Epithelial cell of esophagus (primary cell): ENCODE measurements at regions not wholly inside any gene's neighbourhood (a gene's known extent, or its start where the extent isn't known, plus 50 kb on each side); places are given as distances from the start of the nearest gene placed in this dataset.
"Not testable (repeated sequence)": the region's sequence is repeated elsewhere in the genome, so short reads cannot be mapped to it uniquely, and the experiment has no call there.

Experiments used
- DNase-seq: peaks from one replicate; pipeline ENCODE4 v3.0.0; 2010; ENCODE audit warnings: low read depth
- H3K4me3 ChIP-seq: 2 replicates; pipeline ENCODE4 v1.5.1; 2011; ENCODE audit warnings: mild to moderate bottlenecking, low read length, control low read depth
- TF ChIP-seq, protein P1 (sequence below): IDR thresholded peaks from 2 replicates; pipeline ENCODE4 v1.5.1; 2011; ENCODE audit warnings: low read depth, mild to moderate bottlenecking, low read length, control low read depth, inconsistent platforms; ENCODE audit not compliant: insufficient read depth; ENCODE audit errors: missing control alignments

DNA sequence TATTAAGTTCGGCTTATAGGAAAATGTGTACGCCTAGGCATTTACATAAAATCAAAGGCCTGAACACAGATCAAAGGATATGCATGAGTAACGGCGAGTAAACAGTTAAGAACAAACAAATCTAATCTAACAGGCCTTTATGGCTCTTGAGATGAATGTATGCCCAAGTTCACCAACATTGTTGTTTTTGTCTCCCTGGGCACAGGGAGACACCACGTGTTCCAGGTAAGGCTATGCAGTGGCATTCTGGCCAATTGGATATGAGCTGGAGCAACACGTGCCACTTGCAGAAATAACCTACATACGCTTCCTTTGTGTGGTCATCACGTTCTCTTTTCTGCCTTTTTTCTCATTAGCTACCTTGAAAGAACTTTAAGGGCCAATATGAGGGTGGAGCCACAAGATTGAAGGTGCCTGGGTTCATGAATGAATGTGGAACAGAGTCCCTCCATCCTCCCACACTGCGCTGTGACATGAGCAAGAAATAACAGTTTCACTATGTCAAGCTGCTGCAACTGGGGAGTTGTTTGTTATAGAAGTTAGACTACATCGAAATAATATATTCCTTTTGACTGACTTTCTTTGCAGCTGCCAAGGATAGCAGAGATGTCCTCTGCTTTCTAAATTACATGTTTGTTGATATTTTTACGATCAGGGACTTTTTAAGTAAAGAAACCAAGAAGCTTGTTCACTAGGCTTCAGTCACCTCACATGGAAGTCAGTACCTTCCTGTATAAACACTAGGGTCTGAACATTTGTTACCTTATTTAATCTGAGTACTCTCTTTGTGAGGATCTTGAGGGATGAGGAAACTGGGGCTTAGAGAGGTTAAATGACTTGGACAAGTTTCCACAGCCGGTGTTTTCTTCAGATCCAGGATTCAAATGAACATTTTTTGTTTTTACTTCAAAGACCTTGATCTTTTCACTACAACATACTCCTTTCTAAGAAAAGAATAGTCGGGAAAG is 427.5 kb upstream of the TBL1XR1 start:
- DNase-seq = no peak
- TF ChIP-seq, protein P1, sequence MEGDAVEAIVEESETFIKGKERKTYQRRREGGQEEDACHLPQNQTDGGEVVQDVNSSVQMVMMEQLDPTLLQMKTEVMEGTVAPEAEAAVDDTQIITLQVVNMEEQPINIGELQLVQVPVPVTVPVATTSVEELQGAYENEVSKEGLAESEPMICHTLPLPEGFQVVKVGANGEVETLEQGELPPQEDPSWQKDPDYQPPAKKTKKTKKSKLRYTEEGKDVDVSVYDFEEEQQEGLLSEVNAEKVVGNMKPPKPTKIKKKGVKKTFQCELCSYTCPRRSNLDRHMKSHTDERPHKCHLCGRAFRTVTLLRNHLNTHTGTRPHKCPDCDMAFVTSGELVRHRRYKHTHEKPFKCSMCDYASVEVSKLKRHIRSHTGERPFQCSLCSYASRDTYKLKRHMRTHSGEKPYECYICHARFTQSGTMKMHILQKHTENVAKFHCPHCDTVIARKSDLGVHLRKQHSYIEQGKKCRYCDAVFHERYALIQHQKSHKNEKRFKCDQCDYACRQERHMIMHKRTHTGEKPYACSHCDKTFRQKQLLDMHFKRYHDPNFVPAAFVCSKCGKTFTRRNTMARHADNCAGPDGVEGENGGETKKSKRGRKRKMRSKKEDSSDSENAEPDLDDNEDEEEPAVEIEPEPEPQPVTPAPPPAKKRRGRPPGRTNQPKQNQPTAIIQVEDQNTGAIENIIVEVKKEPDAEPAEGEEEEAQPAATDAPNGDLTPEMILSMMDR = no peak
- H3K4me3 ChIP-seq = no peak overlapping the region

GRCh38 chr3:177626045-177626444 is 428.8 kb upstream of the TBL1XR1 start:
- TF ChIP-seq, protein P1 = no peak
- DNase-seq = no peak
- H3K4me3 ChIP-seq = no peak overlapping the region

DNA sequence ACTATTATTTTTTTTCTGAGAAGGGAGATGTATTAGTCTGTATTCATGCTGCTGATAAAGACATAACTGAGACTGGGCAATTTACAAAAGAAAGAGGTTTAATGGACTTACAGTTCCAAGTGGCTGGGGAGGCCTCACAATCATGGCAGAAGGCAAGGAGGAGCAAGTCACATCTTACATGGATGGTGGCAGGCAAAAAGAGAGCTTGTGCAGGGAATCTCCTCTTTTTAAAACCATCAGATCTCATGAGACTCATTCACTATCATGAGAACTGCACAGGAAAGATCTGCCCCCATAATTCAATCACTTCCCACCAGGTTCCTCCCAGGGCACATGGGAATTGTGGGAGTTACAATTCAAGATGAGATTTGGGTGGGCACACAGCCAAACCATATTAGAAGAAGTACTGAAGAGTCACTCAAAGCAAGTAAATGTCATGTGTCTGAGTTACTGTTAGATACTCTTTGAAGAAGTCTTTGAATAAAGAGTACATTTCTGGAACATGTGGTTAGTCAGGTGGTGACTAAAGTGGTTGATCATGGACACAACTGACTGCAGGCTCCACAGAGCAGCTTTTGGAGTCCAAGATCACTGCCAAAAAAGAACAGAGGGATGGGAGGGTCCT is 430.9 kb upstream of the TBL1XR1 start:
- not testable (repeated sequence) for H3K4me3 ChIP-seq
- DNase-seq = peak; percentile 29

DNA sequence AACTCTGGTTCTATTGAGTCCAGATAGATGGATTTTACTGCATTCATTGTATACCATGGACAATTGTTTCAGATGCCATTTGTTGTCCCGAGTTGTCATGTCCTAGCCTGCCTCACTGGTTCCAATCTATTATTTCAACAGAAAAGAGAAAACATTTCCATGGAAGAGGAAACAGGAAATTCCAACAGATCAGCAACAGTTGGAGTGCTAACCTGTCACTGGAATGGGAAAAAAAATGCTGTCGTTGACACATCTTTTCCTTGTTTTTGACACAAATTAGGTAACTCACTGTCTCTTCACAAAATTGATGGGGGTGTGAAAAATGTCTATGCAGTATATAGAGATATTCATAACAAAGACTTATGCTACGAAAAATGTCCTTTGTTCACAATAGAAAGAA is 432.0 kb upstream of the TBL1XR1 start:
- TF ChIP-seq, protein P1 = no peak
- no peak overlapping the region for H3K4me3 ChIP-seq
- DNase-seq = peak; percentile 21

DNA sequence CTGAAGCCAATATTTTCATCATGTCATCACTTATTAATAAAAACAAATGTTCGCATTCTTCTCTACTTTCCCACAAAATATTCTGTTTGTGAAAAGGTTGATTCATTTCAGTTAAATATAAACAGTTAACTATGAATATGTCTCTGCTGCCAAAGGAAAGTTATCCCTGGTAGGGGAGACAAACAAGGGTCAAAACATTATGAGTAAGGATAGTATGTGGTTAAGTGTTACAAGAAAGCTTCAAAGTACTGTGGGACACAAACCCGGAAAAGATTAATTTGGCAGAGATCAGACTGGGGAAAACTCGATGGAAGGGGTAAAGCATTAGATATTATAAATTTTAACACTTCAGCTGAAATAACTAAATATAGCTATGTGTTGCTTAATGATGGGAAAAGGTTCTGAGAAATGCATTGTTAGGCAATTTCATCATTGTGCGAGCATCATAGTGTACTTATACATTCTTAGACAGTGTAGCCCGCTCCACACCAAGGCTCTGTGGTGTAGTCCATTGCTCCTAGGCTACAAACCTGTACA is 436.5 kb upstream of the TBL1XR1 start:
- TF ChIP-seq, protein P1 = no peak
- H3K4me3 ChIP-seq = no peak overlapping the region
- no peak for DNase-seq

DNA sequence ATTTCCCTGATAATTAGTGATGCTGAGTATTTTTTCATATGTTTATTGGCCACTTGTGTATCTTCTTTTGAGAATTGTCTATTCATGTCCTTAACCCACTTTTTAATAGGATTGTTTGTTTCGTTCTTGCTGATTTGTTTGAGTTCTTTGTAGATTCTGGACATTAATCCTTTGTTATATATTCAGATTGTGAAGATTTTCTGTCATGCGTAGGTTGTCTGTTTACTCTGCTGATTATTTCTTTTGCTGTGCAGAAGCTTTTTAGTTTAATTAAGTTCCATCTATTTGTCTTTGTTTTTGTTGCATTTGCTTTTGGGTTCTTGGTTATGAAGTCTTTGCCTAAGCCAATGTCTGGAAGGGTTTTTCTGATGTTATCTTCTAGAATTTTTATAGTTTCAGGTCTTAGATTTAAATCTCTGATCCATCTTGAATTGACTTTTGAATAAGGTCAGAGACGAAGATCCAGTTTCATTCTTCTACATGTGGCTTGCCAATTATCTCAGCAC is 438.4 kb upstream of the TBL1XR1 start:
- H3K4me3 ChIP-seq, DNase-seq: not testable (repeated sequence)

GRCh38 chr3:177640319-177640965 is 443.2 kb upstream of the TBL1XR1 start:
- no peak overlapping the region for H3K4me3 ChIP-seq
- TF ChIP-seq, protein P1 = no peak
- no peak for DNase-seq
